ENCODE measurements at regions not wholly inside any gene's neighbourhood (a gene's known extent, or its start where the extent isn't known, plus 50 kb on each side); places are given as distances from the start of the nearest gene placed in this dataset.

DNA sequence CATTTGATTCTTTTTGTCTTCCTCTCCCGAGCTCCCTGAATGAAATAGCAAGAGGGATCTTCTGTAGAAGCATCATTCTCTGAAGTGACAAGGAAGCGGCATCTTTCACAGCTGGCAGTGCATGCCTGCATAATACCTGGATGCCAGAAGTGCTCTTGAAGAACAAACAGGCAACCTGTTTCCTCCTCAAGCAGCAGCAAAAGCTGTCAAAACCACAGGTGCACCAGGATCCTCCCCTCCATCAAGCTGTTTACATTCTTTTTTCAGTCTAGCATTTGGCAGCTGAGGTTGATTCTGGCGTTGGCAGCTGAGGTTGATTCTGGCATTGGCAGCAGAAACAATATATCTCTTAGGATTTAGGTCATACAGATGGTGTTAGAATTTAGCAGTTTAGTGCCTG lies 979.0 kb downstream of the TUSC7 start:
- peak; percentile 47 to 88 (median 87) for DNase-seq

- DNase-seq: no peak
Observed at GRCh38 chr3:117691526-117691925, 981.9 kb downstream of the TUSC7 start.

- no peak for DNase-seq
Observed at GRCh38 chr3:117692416-117692995, 982.9 kb downstream of the TUSC7 start.

- DNase-seq: no peak
Observed at GRCh38 chr3:117695321-117695720, 985.7 kb downstream of the TUSC7 start.

DNA sequence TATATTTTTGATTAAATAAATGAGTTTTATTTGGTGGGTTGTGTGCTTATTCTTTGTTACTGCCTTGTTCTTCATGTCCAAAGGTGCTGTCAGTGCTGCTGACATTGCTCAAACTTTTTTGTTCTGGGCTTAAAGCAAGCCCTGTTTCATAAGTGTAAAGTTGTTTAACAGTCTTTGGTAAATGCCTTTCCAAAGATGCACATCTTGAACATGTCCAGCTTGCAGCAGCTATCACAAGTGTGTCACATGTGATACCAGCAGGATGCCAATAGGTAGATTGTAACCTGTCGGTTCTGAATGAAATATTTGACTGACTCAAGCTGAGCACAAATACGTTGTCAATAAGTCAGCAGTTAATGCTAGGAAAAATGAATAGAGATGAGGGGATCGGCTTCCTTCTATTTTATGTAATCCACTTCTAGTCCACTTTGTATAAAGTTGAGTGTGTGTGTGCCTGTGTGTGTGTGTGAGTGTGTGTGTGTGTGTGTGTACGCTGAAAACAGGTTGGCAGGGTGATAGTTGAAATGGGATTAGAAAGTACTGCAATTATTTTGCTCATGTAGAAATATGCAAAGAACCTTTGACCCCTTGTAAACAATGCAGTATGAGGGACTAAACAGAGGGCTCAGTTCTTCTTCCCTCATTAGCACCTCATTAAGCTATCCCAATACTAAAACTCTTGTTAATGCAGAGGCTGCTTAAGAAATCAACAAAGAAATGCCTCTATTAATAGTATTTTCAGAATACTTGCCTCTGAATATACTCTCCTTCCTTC lies 986.5 kb downstream of the TUSC7 start:
- DNase-seq: peak in 1 of 3 experiments; percentile 12

GRCh38 chr3:117696851-117697407 lies 987.4 kb downstream of the TUSC7 start:
- peak in 2 of 3 experiments; percentile 30 to 80 for DNase-seq

DNA sequence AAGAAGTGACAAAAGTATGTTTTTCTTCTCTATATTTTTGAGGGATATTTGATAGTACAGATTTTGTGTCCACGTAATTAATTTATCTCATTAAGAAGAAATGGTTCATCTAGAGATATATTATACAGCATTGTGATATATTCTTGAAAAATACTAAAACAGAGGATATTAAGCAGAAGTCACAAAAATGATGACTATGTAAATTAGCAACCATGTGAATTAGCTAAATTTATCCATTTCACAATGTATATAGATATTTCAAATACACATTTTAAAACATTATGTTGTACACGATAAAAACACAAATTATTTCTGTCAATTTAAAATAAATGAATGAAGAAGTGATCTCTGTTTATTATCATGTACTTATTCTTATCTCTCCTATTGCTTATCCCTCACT lies 989.5 kb downstream of the TUSC7 start:
- no peak for DNase-seq

GRCh38 chr3:117700573-117701360 lies 991.2 kb downstream of the TUSC7 start:
- peak in 2 of 3 experiments; percentile 46 to 79 for DNase-seq

DNA sequence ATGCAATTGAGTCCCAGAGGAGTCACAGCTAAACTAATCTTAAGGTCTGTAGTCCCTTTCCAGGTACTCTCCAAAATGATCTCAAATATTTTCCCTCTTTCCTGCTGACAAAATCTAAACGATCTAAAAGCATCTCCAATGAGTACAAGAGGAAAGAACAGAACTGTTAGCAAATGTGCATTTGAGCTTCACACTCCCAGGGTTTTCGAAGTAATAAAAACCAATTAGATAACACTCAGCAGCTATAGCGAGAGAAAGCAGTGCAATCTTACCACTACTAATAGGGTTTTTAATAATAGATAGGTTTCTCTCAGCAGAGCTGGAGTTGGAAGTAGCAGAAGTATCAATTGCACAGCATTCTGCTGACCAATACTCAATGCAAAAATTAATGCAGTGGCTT lies 995.4 kb downstream of the TUSC7 start:
- DNase-seq: no peak

GRCh38 chr3:117706037-117706436 lies 996.5 kb downstream of the TUSC7 start:
- no peak for DNase-seq

DNA sequence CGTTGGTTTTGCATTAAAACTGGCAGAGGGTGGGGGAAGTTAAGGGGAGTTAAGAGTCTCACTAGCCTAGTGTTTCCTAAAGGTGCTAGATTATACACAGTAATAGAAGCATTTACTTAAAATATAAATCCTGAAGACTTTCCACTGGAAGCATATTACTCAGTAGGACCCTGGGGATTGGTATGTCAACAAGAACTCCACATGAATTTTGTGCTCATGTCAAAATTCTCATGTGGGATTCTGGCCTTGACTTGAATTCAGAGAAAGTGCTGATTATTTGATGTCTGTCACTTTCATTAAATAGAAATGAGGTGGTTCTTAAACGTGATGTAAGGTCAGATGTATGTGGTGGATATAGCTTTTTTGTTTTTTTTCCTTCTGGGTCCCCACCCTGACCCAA lies 997.2 kb downstream of the TUSC7 start:
- no peak for DNase-seq

DNA sequence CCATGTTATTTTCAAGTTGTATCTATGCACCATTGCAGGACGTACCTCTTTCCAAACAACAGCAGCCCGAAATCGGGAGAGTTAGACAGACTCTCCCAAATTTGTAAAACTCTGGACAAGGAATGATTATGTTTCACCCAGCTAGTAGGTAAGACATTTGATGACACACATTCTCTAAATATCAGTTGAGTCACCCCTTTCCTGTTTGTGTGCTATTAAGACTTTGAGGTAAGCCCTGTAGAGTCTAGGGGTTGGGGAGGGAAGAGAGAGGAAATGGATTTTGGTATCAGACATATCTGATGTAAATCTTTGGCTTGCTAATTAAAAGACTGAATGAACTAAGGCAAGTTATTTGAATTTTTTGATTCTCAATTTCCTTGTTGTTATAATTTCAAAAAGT lies 999.0 kb downstream of the TUSC7 start:
- no peak for DNase-seq

DNA sequence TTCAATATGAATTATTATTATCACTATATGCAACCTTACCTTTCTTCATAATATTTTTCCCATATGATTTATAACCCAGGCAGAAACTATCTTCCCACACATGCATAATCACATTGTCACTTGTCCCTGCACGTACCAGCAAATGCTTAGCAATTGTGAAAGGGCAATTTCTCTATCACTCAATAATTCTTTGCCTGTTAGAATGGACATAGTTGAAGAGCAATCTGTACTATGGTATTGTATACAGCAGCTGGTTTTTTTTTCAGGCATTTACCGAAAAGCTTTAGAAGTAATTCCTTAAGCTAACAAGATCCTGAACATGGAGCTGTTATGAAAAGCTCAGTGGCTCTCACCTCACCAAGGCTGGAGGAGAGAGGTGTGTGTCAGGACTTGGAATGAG lies 999.5 kb downstream of the TUSC7 start:
- DNase-seq: no peak

GRCh38 chr3:117710501-117710900 lies 1000.9 kb downstream of the TUSC7 start:
- no peak for DNase-seq

- peak in 2 of 3 experiments; percentile 50 to 60 for DNase-seq
Observed at GRCh38 chr3:117719316-117719926, 1009.8 kb downstream of the TUSC7 start.

- DNase-seq: no peak
Observed at GRCh38 chr3:117721866-117722265, 1012.3 kb downstream of the TUSC7 start.

GRCh38 chr3:117722856-117723255 lies 1013.3 kb downstream of the TUSC7 start:
- no peak for DNase-seq

GRCh38 chr3:117723825-117724224 lies 1014.2 kb downstream of the TUSC7 start:
- no peak for DNase-seq

- DNase-seq: no peak
Observed at GRCh38 chr3:117725314-117725713, 1015.7 kb downstream of the TUSC7 start.

DNA sequence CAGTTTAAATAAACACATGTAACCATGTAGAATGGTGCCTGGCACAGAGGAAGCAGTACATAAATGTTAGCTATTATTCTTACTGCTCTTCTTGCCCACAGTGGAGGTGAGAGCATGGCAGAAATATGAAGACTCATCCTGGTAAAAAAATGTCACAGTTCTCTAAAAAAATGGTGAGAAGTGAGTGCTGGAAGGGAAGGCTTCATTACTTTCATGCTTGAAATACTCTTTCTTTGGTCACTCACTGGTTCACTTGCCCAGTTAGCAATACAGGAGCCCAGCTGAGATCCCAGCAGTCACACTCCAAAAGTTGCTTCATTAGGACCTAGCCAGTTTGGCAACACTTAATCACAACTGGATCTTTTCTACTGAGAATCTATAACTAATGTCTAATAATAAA lies 1017.2 kb downstream of the TUSC7 start:
- no peak for DNase-seq

DNA sequence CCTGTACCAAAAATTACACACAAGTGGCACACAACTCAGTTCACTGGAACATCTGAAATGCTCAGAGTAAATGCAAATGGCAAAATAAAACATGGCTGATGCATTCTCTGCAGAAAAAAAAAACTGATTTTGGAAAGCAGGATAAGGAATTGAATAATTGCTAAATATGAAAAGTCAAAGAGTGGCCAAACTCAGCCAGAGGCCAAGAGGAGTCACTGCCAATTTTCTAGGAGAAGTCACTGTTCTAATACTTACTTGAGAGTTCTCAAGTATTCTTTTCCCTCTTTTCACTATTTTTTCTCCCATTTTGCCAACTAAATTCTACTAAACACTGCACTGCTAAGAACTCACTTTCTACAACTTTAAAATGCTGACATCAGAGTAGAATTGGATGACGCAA lies 1018.6 kb downstream of the TUSC7 start:
- no peak for DNase-seq

DNA sequence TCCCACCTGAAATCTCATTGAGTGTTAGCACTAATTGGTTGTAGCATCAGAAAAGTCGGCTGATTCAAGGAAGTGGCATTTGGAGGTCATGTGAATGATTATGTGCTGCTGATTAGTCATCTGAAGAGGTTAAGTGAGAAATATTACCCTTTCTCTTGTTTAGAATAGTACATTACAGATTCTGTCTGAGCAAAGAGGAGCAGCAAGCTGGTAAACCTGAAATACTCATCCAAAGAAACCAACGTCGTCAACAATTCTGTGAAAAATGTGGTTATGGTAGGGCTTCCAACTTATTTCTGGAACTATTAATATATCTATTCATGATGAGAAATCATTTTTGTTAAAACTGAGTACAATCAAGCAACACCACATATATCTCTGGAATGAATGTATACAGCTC lies 1024.9 kb downstream of the TUSC7 start:
- no peak for DNase-seq

- DNase-seq: no peak
Observed at GRCh38 chr3:117735481-117736101, 1026.0 kb downstream of the TUSC7 start.
